Calu3 (cell line): ENCODE measurements at regions not wholly inside any gene's neighbourhood (a gene's known extent, or its start where the extent isn't known, plus 50 kb on each side); places are given as distances from the start of the nearest gene placed in this dataset.

Experiments used
- BruUV-seq: library from RNA; stranded (reverse); fragments of 400-500 nt; replicated peaks from 2 replicates; lab custom pipeline; 2021; lab: Mats Ljungman, UMichigan
- CTCF ChIA-PET: fragments of 300-600 bp; sonication (Branson Sonifier 250); formaldehyde crosslinking; loops from one replicate; lab custom pipeline; 2022; ENCODE audit warnings: antibody characterized with exemption; lab: Charles Lee
- DNase-seq: peaks from one replicate; pipeline ENCODE4 v3.0.0; 2022
- H3K27ac Mint-ChIP-seq: one replicate; pipeline ENCODE4 v1.8.0; 2022; ENCODE audit warnings: mixed read lengths; ENCODE audit not compliant: unreplicated experiment
- H3K27me3 Mint-ChIP-seq: one replicate; pipeline ENCODE4 v1.8.0; 2022; ENCODE audit warnings: mixed read lengths; ENCODE audit not compliant: unreplicated experiment
- H3K36me3 Mint-ChIP-seq: one replicate; pipeline ENCODE4 v1.8.0; 2022; ENCODE audit warnings: mild to moderate bottlenecking, moderate library complexity, mixed read lengths; ENCODE audit not compliant: insufficient read depth, unreplicated experiment
- H3K4me1 Mint-ChIP-seq: one replicate; pipeline ENCODE4 v1.8.0; 2022; ENCODE audit warnings: mild to moderate bottlenecking, low read depth, mixed read lengths; ENCODE audit not compliant: unreplicated experiment
- H3K4me3 Mint-ChIP-seq: one replicate; pipeline ENCODE4 v1.8.0; 2022; ENCODE audit warnings: mild to moderate bottlenecking, low read depth, moderate library complexity, mixed read lengths; ENCODE audit not compliant: unreplicated experiment
- H3K9me3 Mint-ChIP-seq: one replicate; pipeline ENCODE4 v1.8.0; 2022; ENCODE audit warnings: low read depth, mixed read lengths; ENCODE audit not compliant: unreplicated experiment
- CTCF ChIP-seq: fragments of 200-600 bp; IDR thresholded peaks from one replicate; pipeline ENCODE4 v1.8.0; 2022; ENCODE audit warnings: antibody characterized with exemption; ENCODE audit not compliant: unreplicated experiment
- intact Hi-C: fragments of 100-400 bp; cut with micrococcal nuclease; formaldehyde crosslinking; loops from one replicate; pipeline ENCODE4 v1.10.0; 2022; ENCODE audit not compliant: unreplicated experiment

DNA sequence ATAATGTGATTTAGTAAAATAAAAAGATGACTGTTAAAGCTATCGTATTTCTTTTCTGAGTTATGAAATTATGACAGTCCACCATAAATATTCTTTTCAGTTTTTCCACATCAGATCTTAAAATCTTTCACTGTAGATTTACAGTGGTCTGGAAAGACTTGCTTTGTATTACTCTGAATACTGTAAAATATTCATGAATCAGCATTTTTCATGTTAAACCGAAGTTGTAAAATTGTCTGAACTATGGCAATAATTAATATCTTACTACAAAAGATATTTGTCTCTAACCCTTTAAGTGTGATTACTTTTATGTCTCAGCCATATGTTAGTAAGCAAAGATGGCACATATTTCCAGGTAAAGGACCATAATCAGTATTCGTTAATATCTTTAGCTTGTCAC, 1397.2 kb upstream of the PCDH9 start:
- TF ChIP-seq CTCF = no peak
- intact Hi-C loops = loop anchor here (10.0 kb wide), 1 partner anchor 83 kb away; no protein-coding TSS in a partner anchor
- DNase-seq = no peak
- BruUV-seq = no TSS peak
- Mint-ChIP-seq H3K4me3 (no peak overlapping the region), H3K9me3 (no peaks in the 10 kb centered on the region), H3K4me1 (no peaks in the 10 kb centered on the region), H3K27me3 (no peaks in the 10 kb centered on the region), H3K27ac (no peak overlapping the region), H3K36me3 (no peaks in the 10 kb centered on the region)
- CTCF ChIA-PET = no interaction called here

GRCh38 chr13:68616600-68617222, 1386.6 kb upstream of the PCDH9 start:
- H3K36me3 Mint-ChIP-seq = no peaks in the 10 kb centered on the region
- peaks cover 5% of the 10 kb centered on the region for H3K9me3 Mint-ChIP-seq
- no peak for DNase-seq
- CTCF ChIA-PET = no interaction called here
- no peaks in the 10 kb centered on the region for H3K27me3 Mint-ChIP-seq
- intact Hi-C loops = no loop called here
- no peak for TF ChIP-seq CTCF
- no peak overlapping the region for H3K4me3 Mint-ChIP-seq
- H3K4me1 Mint-ChIP-seq = no peaks in the 10 kb centered on the region
- BruUV-seq = no TSS peak
- no peak overlapping the region for H3K27ac Mint-ChIP-seq

- no peaks in the 10 kb centered on the region for H3K4me1 Mint-ChIP-seq
- H3K36me3 Mint-ChIP-seq = no peaks in the 10 kb centered on the region
- CTCF ChIA-PET = no interaction called here
- no TSS peak for BruUV-seq
- no peaks in the 10 kb centered on the region for H3K27me3 Mint-ChIP-seq
- H3K4me3 Mint-ChIP-seq = no peak overlapping the region
- no peak overlapping the region for H3K27ac Mint-ChIP-seq
- no peak for TF ChIP-seq CTCF
- intact Hi-C loops = no loop called here
- no peak for DNase-seq
- H3K9me3 Mint-ChIP-seq = peaks cover 2% of the 10 kb centered on the region
Observed at GRCh38 chr13:68609661-68610060, 1379.5 kb upstream of the PCDH9 start.

GRCh38 chr13:68608147-68608546, 1378.0 kb upstream of the PCDH9 start:
- intact Hi-C loops = no loop called here
- CTCF ChIA-PET = no interaction called here
- Mint-ChIP-seq H3K9me3 (peaks cover 2% of the 10 kb centered on the region), H3K27ac (no peak overlapping the region), H3K36me3 (no peaks in the 10 kb centered on the region), H3K4me3 (no peak overlapping the region), H3K4me1 (no peaks in the 10 kb centered on the region), H3K27me3 (no peaks in the 10 kb centered on the region)
- no peak for TF ChIP-seq CTCF
- DNase-seq = no peak
- BruUV-seq = no TSS peak
